ENCODE measurements at regions not wholly inside any gene's neighbourhood (a gene's known extent, or its start where the extent isn't known, plus 50 kb on each side); places are given as distances from the start of the nearest gene placed in this dataset.

- Histone ChIP-seq H2AK5ac (ENCODE audit: low read depth, low read length) (no peak overlapping the region), H3K4me1 (ENCODE audit: control insufficient read depth, insufficient read depth, low read length) (no peaks in the 10 kb centered on the region), H2BK20ac (ENCODE audit: low read depth, low read length) (no peak overlapping the region), H3K9ac (ENCODE audit: low read depth, low read length) (no peak overlapping the region), H4K91ac (ENCODE audit: insufficient read depth, low read depth, low read length) (no peak overlapping the region), H4K20me1 (ENCODE audit: insufficient read depth, low read length) (no peaks in the 10 kb centered on the region), H3K23ac (ENCODE audit: low read depth, low read length) (no peak overlapping the region), H3K4ac (ENCODE audit: low read depth, low read length) (no peak overlapping the region), H2BK15ac (ENCODE audit: low read depth, low read length) (no peak overlapping the region), H4K5ac (ENCODE audit: low read depth, low read length) (no peak overlapping the region), H3K4me3 (ENCODE audit: insufficient read depth, low read depth, low read length) (no peak overlapping the region), H2AK9ac (replicated peaks; ENCODE audit: low read depth, low read length, poor library complexity) (no peak overlapping the region), H2BK120ac (ENCODE audit: low read depth, low read length) (no peak overlapping the region), H3K9me1 (ENCODE audit: insufficient read depth, low read length) (no peaks in the 10 kb centered on the region), H3K4me2 (ENCODE audit: low read depth, low read length) (peak overlapping the region; percentile 70; the same call in 1 of the 2 replicates), H4K8ac (ENCODE audit: low read depth in 2 of 2, low read length in 2 of 2) (no peak overlapping the region), H3K36me3 (ENCODE audit: control insufficient read depth, insufficient read depth, low read length) (no peaks in the 10 kb centered on the region), H3K56ac (ENCODE audit: extremely low read depth, insufficient read depth, low read length) (no peak overlapping the region), H2AFZ (replicated peaks; ENCODE audit: low read length, poor library complexity) (no peak overlapping the region), H3K9me3 (ENCODE audit: control insufficient read depth, insufficient read depth, low read length) (no peaks in the 10 kb centered on the region), H2BK5ac (ENCODE audit: low read depth, low read length, poor library complexity, severe bottlenecking) (no peak overlapping the region), H3K27me3 (ENCODE audit: control insufficient read depth, insufficient read depth, low read length) (no peaks in the 10 kb centered on the region), H3K79me1 (ENCODE audit: low read depth in 1 of 2, low read length in 2 of 2) (no peaks in the 10 kb centered on the region), H3K18ac (ENCODE audit: low read depth, low read length) (no peak overlapping the region), H3K14ac (replicated peaks; ENCODE audit: low read depth, low read length) (no peak overlapping the region), H3K27ac (ENCODE audit: insufficient read depth, low read length) (no peak overlapping the region)
- TF ChIP-seq CHD1 (IDR thresholded peaks at IDR 0.05; ENCODE audit: low read depth, low read length) (no peak), MXI1 (IDR thresholded peaks at IDR 0.05; ENCODE audit: borderline replicate concordance, low read depth, low read length) (no peak), CEBPB (IDR thresholded peaks at IDR 0.05; ENCODE audit: low read depth, low read length) (no peak), CTCF (conservative IDR thresholded peaks at IDR 0.05; ENCODE audit: low read depth, low read length) (no peak), NFE2L2 (IDR thresholded peaks at IDR 0.05; ENCODE audit: low read depth, low read length) (no peak), RFX5 (IDR thresholded peaks at IDR 0.05; ENCODE audit: low read depth, low read length) (no peak)
- TF ChIP-seq, protein P1, sequence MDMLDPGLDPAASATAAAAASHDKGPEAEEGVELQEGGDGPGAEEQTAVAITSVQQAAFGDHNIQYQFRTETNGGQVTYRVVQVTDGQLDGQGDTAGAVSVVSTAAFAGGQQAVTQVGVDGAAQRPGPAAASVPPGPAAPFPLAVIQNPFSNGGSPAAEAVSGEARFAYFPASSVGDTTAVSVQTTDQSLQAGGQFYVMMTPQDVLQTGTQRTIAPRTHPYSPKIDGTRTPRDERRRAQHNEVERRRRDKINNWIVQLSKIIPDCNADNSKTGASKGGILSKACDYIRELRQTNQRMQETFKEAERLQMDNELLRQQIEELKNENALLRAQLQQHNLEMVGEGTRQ (IDR thresholded peaks at IDR 0.05; ENCODE audit: low read depth, low read length): no peak
- POLR2A ChIA-PET (ENCODE audit: unreplicated experiment): no interaction called here
- CTCF ChIA-PET: no interaction called here
- no TSS peak for BruUV-seq (replicated peaks)
- ATAC-seq (ENCODE audit: low read depth) (no peak), DNase-seq (no peak)
- in situ Hi-C loops (cut with MboI; ENCODE audit: low sequenced_read_pairs) (no loop called here), dilution Hi-C loops (cut with HindIII; ENCODE audit: low sequenced_read_pairs, unreplicated experiment) (no loop called here), intact Hi-C loops (cut with micrococcal nuclease) (no loop called here)
- no CpG with 5 or more reads among the region's 5 CpGs for whole genome bisulfite sequencing, 2 experiments (ENCODE audit: extremely low coverage in 2 of 2, insufficient read length in 1 of 2)
These were observed 2320.6 kb upstream of the AGA start for GRCh38 chr4:179762840-179763239.

All from IMR-90 (cell line).